ENCODE measurements at regions not wholly inside any gene's neighbourhood (a gene's known extent, or its start where the extent isn't known, plus 50 kb on each side); places are given as distances from the start of the nearest gene placed in this dataset.

DNA sequence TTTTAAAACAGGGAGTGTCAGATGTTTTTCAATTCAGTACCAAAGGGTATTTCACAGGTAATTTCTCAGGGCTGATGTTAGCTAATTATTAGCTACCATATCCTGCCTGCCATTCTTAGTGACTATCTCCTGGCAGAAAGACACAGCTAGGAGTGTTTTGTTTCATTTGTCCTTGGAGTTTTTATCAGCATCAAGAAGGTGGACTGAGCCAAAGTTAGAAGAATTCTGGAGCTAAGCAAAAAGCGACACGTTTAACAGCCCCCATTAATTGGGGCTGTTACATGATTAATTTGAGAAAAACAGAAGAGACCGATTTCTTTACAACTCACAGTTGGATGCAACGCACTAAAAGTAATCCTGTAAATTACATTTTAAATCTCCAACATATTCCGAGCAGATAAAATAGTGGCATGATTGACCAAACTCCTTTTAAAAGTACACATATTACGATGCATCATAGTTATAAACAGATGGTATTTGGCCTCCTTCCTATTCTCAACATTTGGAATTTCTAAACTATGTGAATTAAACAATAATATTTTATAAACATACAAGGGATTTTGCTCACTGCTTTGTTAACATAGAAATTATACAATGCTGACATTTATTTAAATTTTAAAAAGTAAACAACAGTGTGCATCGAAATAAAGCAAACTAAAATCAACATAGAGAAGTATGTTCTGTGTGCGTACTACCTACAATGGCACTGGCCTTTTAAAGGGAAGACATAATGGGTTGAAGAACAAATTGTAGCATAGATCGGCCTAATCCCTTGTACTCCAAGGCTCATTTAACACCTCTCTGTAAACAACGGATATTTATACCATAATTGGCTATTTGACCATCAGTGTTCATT is 585.1 kb downstream of the ZEB2 start:
- TF ChIP-seq, protein P1, sequence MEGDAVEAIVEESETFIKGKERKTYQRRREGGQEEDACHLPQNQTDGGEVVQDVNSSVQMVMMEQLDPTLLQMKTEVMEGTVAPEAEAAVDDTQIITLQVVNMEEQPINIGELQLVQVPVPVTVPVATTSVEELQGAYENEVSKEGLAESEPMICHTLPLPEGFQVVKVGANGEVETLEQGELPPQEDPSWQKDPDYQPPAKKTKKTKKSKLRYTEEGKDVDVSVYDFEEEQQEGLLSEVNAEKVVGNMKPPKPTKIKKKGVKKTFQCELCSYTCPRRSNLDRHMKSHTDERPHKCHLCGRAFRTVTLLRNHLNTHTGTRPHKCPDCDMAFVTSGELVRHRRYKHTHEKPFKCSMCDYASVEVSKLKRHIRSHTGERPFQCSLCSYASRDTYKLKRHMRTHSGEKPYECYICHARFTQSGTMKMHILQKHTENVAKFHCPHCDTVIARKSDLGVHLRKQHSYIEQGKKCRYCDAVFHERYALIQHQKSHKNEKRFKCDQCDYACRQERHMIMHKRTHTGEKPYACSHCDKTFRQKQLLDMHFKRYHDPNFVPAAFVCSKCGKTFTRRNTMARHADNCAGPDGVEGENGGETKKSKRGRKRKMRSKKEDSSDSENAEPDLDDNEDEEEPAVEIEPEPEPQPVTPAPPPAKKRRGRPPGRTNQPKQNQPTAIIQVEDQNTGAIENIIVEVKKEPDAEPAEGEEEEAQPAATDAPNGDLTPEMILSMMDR (IDR thresholded peaks at IDR 0.05; ENCODE audit: borderline replicate concordance): no peak
- no peaks in the 10 kb centered on the region for H3K36me3 ChIP-seq
- H3K4me1 ChIP-seq: peaks cover 20% of the 10 kb centered on the region
- H3K27me3 ChIP-seq (ENCODE audit: low read depth): peaks cover 9% of the 10 kb centered on the region
- H3K9me3 ChIP-seq (replicated peaks): no peaks in the 10 kb centered on the region
- H3K27ac ChIP-seq (replicated peaks): peak overlapping the region; percentile 73
- no peak overlapping the region for H3K4me3 ChIP-seq
- intact Hi-C loops (cut with micrococcal nuclease): no loop called here
- no peak for DNase-seq

DNA sequence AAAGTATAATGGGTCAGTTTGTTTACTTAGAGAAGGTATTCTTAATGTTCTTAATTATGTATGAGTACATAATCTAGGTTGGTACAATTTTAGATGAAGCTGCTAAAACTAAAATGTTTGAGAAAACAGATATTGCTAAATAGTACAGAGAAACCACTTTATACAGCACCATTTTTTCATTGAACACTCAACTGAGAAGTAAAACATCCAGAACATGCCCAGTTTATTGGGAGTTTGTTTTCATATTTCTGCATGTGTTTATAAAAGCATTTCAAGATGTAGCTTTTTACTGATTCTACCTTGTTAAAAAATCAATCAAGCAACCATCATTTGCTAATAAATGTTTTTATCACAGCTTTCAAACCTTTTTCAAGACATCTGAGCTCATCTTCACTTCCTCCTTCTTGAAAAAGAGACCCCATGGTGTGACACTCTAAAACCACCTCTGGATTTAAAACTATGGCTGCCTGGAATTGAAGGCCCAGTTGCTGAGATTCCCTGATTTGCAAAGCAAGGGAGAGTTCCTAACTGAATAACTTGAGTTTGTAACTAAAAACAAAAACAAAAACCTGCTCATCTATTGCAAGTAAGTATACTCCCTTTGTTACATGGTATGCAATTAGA is 585.9 kb downstream of the ZEB2 start:
- H3K4me3 ChIP-seq: no peak overlapping the region
- TF ChIP-seq, protein P1 (IDR thresholded peaks at IDR 0.05; ENCODE audit: borderline replicate concordance): no peak
- no peaks in the 10 kb centered on the region for H3K9me3 ChIP-seq (replicated peaks)
- H3K27me3 ChIP-seq (ENCODE audit: low read depth): peaks cover 9% of the 10 kb centered on the region
- peaks cover 20% of the 10 kb centered on the region for H3K4me1 ChIP-seq
- DNase-seq: no peak
- H3K36me3 ChIP-seq: no peaks in the 10 kb centered on the region
- intact Hi-C loops (cut with micrococcal nuclease): no loop called here
- H3K27ac ChIP-seq (replicated peaks): no peak overlapping the region

DNA sequence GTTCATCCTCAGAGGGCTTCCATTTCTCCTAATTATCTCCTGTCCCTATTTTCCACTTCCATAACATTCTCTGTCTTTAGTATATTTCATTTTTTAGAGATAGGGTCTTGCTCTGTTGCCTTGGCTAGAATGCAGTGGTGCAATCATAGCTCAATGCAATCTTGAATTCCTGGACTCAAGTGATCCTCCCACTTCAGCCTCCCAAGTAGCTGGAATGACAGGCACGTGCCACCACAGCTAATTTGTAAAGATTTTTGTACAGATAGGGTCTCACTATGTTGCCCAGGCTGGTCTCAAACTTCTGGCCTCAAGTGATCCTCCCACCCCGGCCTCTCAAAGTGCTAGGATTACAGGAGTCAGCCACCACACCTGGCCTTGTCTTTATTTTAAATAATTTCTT is 589.0 kb downstream of the ZEB2 start:
- no peaks in the 10 kb centered on the region for H3K36me3 ChIP-seq
- H3K27me3 ChIP-seq (ENCODE audit: low read depth): no peaks in the 10 kb centered on the region
- intact Hi-C loops (cut with micrococcal nuclease): no loop called here
- no peak overlapping the region for H3K4me3 ChIP-seq
- no peaks in the 10 kb centered on the region for H3K4me1 ChIP-seq
- DNase-seq: no peak
- H3K27ac ChIP-seq (replicated peaks): no peak overlapping the region
- TF ChIP-seq, protein P1 (IDR thresholded peaks at IDR 0.05; ENCODE audit: borderline replicate concordance): no peak
- no peaks in the 10 kb centered on the region for H3K9me3 ChIP-seq (replicated peaks)

DNA sequence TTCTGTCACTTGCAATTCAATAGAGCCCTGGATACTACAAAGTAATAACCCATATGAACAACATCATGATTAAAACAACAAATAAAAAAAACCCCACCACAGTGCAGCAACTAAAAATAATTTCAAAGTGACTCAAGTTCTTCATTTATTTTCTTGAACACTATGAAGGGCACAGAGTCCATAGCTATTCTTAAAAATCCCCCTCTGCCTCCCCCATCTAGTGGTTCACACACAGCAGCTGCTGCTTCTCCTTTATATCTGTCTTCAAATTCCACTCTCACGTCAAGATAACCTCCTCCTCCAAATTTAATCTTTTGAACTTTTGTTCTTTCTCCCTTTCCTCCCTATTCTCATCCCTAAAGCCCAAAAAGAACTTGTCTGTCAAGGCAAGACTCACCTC is 591.3 kb downstream of the ZEB2 start:
- Histone ChIP-seq H3K27ac (replicated peaks) (no peak overlapping the region), H3K4me1 (no peaks in the 10 kb centered on the region), H3K4me3 (no peak overlapping the region), H3K9me3 (replicated peaks) (no peaks in the 10 kb centered on the region), H3K27me3 (ENCODE audit: low read depth) (no peaks in the 10 kb centered on the region), H3K36me3 (no peaks in the 10 kb centered on the region)
- intact Hi-C loops (cut with micrococcal nuclease): no loop called here
- TF ChIP-seq, protein P1 (IDR thresholded peaks at IDR 0.05; ENCODE audit: borderline replicate concordance): no peak
- DNase-seq: no peak

DNA sequence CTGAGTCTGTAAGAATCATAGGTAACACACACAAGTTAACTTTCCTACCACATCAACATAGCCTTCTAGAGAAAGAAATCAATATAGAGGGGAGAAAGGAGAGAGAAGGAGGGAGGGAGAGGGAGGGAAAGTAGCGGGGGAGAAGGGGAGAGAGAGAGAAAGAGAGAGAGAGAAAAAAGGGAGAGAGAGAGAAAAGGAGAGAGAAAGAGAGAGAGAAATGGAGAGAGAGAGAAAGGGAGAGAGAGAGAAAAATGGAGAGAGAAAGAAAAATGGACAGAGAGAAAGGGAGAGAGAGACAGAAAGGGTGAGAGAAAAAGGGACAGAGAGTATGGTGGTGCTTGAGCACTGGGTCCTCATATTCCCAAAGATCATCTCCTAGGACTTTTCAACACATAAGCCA is 591.7 kb downstream of the ZEB2 start:
- Histone ChIP-seq H3K27me3 (ENCODE audit: low read depth) (no peaks in the 10 kb centered on the region), H3K4me3 (no peak overlapping the region), H3K4me1 (no peaks in the 10 kb centered on the region), H3K9me3 (replicated peaks) (no peaks in the 10 kb centered on the region), H3K27ac (replicated peaks) (no peak overlapping the region), H3K36me3 (no peaks in the 10 kb centered on the region)
- no peak for DNase-seq
- TF ChIP-seq, protein P1 (IDR thresholded peaks at IDR 0.05; ENCODE audit: borderline replicate concordance): no peak
- intact Hi-C loops (cut with micrococcal nuclease): no loop called here
